HEK293 (cell line): ENCODE measurements at regions not wholly inside any gene's neighbourhood (a gene's known extent, or its start where the extent isn't known, plus 50 kb on each side); places are given as distances from the start of the nearest gene placed in this dataset.

Experiments used
- CTCF ChIA-PET: fragments of 350-600 bp; formaldehyde crosslinking; extraction: SDS; loops from one replicate; lab custom pipeline; 2021; ENCODE audit warnings: antibody characterized with exemption; lab: Yijun Ruan, JAX
- POLR2A ChIA-PET: fragments of 300-600 bp; formaldehyde crosslinking; extraction: SDS; loops from one replicate; lab custom pipeline; 2020; ENCODE audit warnings: antibody characterized with exemption, inconsistent platforms; lab: Yijun Ruan, JAX
- H3K27ac ChIP-seq: fragments of 200-500 bp; sonication (Bioruptor generic); 2 replicates; pipeline ENCODE4 v1.5.1; 2014; ENCODE audit warnings: low read depth, low read length, control low read depth, inconsistent platforms; ENCODE audit errors: extremely low read depth
- H3K36me3 ChIP-seq, 2 experiments: fragments of 200-500 bp in 1 of 2; sonication (Bioruptor generic) in 1 of 2; 1 replicate in 1 of 2; 2 replicates in 1 of 2; pipeline ENCODE4 v1.5.1; 2014 to 2017; ENCODE audit warnings: inconsistent platforms in 2 of 2, low read length in 2 of 2; ENCODE audit not compliant: control insufficient read depth in 2 of 2, insufficient read depth in 1 of 2
- H3K4me1 ChIP-seq: fragments of 200-500 bp; sonication (Bioruptor generic); 2 replicates; pipeline ENCODE4 v1.5.1; 2014; ENCODE audit warnings: mild to moderate bottlenecking, low read length, inconsistent platforms; ENCODE audit not compliant: control insufficient read depth, insufficient read depth
- H3K4me3 ChIP-seq: 2 replicates; pipeline ENCODE4 v1.5.1; 2011; ENCODE audit warnings: low read depth, mild to moderate bottlenecking, control low read depth, low read length, moderate library complexity
- H3K9me3 ChIP-seq: fragments of 200-500 bp; sonication (Bioruptor generic); 2 replicates; pipeline ENCODE4 v1.5.1; 2014; ENCODE audit warnings: low read depth, low read length, inconsistent platforms; ENCODE audit not compliant: control insufficient read depth, insufficient read depth
- HOXC10 ChIP-seq: sonication (generic); formaldehyde crosslinking; IDR thresholded peaks from 2 replicates; pipeline ENCODE4 v1.8.1; 2023; ENCODE audit warnings: mild to moderate bottlenecking, missing genetic modification reagents
- IKZF3 ChIP-seq: fragments of 450-650 bp; IDR thresholded peaks from 2 replicates; pipeline ENCODE4 v1.5.0; 2018; ENCODE audit warnings: missing biosample characterization, mild to moderate bottlenecking, missing genetic modification characterization, moderate library complexity
- MEIS1 ChIP-seq: sonication (generic); formaldehyde crosslinking; IDR thresholded peaks from 2 replicates; pipeline ENCODE4 v1.8.1; 2022; ENCODE audit warnings: missing genetic modification reagents, mild to moderate bottlenecking, borderline replicate concordance
- SCRT1 ChIP-seq: fragments of 450-650 bp; formaldehyde crosslinking; IDR thresholded peaks from 2 replicates; pipeline ENCODE4 v1.5.1; 2016; ENCODE audit warnings: missing biosample characterization, missing genetic modification characterization, borderline replicate concordance
- ZBTB17 ChIP-seq: fragments of 450-650 bp; formaldehyde crosslinking; IDR thresholded peaks from 2 replicates; pipeline ENCODE4 v1.5.1; 2016; ENCODE audit warnings: missing biosample characterization, missing genetic modification characterization
- ZNF148 ChIP-seq: fragments of 450-650 bp; formaldehyde crosslinking; IDR thresholded peaks from 2 replicates; pipeline ENCODE4 v1.5.0; 2017; ENCODE audit warnings: missing biosample characterization, missing genetic modification characterization, borderline replicate concordance
- ZNF266 ChIP-seq: fragments of 450-650 bp; formaldehyde crosslinking; IDR thresholded peaks from 2 replicates; pipeline ENCODE4 v1.5.1; 2016; ENCODE audit warnings: missing biosample characterization, missing genetic modification characterization, low read depth
- ZNF302 ChIP-seq: fragments of 450-650 bp; formaldehyde crosslinking; IDR thresholded peaks from 2 replicates; pipeline ENCODE4 v1.5.1; 2016; ENCODE audit warnings: missing biosample characterization, missing genetic modification characterization, low read depth
- ZNF391 ChIP-seq: fragments of 450-650 bp; formaldehyde crosslinking; IDR thresholded peaks from 2 replicates; pipeline ENCODE4 v1.5.1; 2016; ENCODE audit warnings: low read depth, missing biosample characterization, missing genetic modification characterization, borderline replicate concordance
- ZNF510 ChIP-seq: fragments of 450-650 bp; formaldehyde crosslinking; IDR thresholded peaks from 2 replicates; pipeline ENCODE4 v1.5.1; 2018; ENCODE audit warnings: mild to moderate bottlenecking, missing genetic modification characterization, missing biosample characterization; ENCODE audit not compliant: insufficient replicate concordance
- ZNF518A ChIP-seq: fragments of 450-650 bp; formaldehyde crosslinking; conservative IDR thresholded peaks from 2 replicates; pipeline ENCODE4 v1.5.1; 2016; ENCODE audit warnings: low read depth, missing biosample characterization, missing genetic modification characterization
- ZNF548 ChIP-seq: fragments of 450-650 bp; formaldehyde crosslinking; IDR thresholded peaks from 2 replicates; pipeline ENCODE4 v1.5.1; 2016; ENCODE audit warnings: missing biosample characterization, missing genetic modification characterization
- ZNF777 ChIP-seq: fragments of 450-650 bp; formaldehyde crosslinking; IDR thresholded peaks from 2 replicates; pipeline ENCODE4 v1.5.1; 2017; ENCODE audit warnings: missing biosample characterization, missing genetic modification characterization, borderline replicate concordance
- ZXDB ChIP-seq: fragments of 450-650 bp; formaldehyde crosslinking; IDR thresholded peaks from 2 replicates; pipeline ENCODE4 v1.5.1; 2016; ENCODE audit warnings: missing biosample characterization, missing genetic modification characterization
- TF ChIP-seq, protein P1 (sequence below): fragments of 450-650 bp; formaldehyde crosslinking; IDR thresholded peaks from 2 replicates; pipeline ENCODE4 v1.5.1; 2017; ENCODE audit warnings: missing biosample characterization, missing genetic modification characterization
- TF ChIP-seq, protein P2 (sequence below): fragments of 450-650 bp; formaldehyde crosslinking; IDR thresholded peaks from 2 replicates; pipeline ENCODE4 v1.5.1; 2016; ENCODE audit warnings: missing biosample characterization, missing genetic modification characterization
- TF ChIP-seq, protein P3 (sequence below): fragments of 450-650 bp; IDR thresholded peaks from 2 replicates; pipeline ENCODE4 v1.5.1; 2018; ENCODE audit warnings: missing biosample characterization, mild to moderate bottlenecking, missing genetic modification characterization

- no peak overlapping the region for H3K27ac ChIP-seq
- no peaks in the 10 kb centered on the region for H3K36me3 ChIP-seq
- H3K4me3 ChIP-seq: no peak overlapping the region
- H3K9me3 ChIP-seq: no peaks in the 10 kb centered on the region
- POLR2A ChIA-PET: no interaction called here
- H3K4me1 ChIP-seq: no peaks in the 10 kb centered on the region
- no peak for TF ChIP-seq ZNF510 (tag by site-specific recombination)
- TF ChIP-seq, protein P1, sequence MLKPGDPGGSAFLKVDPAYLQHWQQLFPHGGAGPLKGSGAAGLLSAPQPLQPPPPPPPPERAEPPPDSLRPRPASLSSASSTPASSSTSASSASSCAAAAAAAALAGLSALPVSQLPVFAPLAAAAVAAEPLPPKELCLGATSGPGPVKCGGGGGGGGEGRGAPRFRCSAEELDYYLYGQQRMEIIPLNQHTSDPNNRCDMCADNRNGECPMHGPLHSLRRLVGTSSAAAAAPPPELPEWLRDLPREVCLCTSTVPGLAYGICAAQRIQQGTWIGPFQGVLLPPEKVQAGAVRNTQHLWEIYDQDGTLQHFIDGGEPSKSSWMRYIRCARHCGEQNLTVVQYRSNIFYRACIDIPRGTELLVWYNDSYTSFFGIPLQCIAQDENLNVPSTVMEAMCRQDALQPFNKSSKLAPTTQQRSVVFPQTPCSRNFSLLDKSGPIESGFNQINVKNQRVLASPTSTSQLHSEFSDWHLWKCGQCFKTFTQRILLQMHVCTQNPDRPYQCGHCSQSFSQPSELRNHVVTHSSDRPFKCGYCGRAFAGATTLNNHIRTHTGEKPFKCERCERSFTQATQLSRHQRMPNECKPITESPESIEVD (tag by site-specific recombination): no peak
- CTCF ChIA-PET: interaction anchor here (0.7 kb wide), 1 partner anchor 192 kb away, joined by 3 read pairs; no protein-coding TSS in a partner anchor
Observed at GRCh38 chr2:121136323-121136722, 148.7 kb downstream of the TFCP2L1 start.

- no peak overlapping the region for H3K27ac ChIP-seq
- ChIA-PET CTCF (no interaction called here), POLR2A (no interaction called here)
- H3K36me3 ChIP-seq: no peaks in the 10 kb centered on the region
- H3K9me3 ChIP-seq: no peaks in the 10 kb centered on the region
- H3K4me1 ChIP-seq: no peaks in the 10 kb centered on the region
- no peak for TF ChIP-seq IKZF3
- no peak for TF ChIP-seq ZBTB17 (tag by site-specific recombination)
- no peak for TF ChIP-seq HOXC10
- no peak for TF ChIP-seq ZXDB (tag by site-specific recombination)
- TF ChIP-seq ZNF518A (tag by site-specific recombination): no peak
- no peak for TF ChIP-seq ZNF148
- no peak for TF ChIP-seq ZNF391
- TF ChIP-seq MEIS1: no peak
- no peak overlapping the region for H3K4me3 ChIP-seq
Observed at GRCh38 chr2:121137571-121137970, 147.4 kb downstream of the TFCP2L1 start.

- ChIA-PET POLR2A (no interaction called here), CTCF (interaction anchor here (2.6 to 4.5 kb wide), 2 partner anchors 11 to 12 kb away, joined by 15 to 28 read pairs; no protein-coding TSS in a partner anchor)
- Histone ChIP-seq H3K36me3 (no peaks in the 10 kb centered on the region), H3K9me3 (no peaks in the 10 kb centered on the region), H3K27ac (no peak overlapping the region), H3K4me3 (no peak overlapping the region), H3K4me1 (no peaks in the 10 kb centered on the region)
- TF ChIP-seq, protein P2, sequence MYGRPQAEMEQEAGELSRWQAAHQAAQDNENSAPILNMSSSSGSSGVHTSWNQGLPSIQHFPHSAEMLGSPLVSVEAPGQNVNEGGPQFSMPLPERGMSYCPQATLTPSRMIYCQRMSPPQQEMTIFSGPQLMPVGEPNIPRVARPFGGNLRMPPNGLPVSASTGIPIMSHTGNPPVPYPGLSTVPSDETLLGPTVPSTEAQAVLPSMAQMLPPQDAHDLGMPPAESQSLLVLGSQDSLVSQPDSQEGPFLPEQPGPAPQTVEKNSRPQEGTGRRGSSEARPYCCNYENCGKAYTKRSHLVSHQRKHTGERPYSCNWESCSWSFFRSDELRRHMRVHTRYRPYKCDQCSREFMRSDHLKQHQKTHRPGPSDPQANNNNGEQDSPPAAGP: no peak
- TF ChIP-seq ZNF266 (tag by site-specific recombination) (no peak), ZNF148 (no peak), ZNF548 (no peak), ZNF302 (no peak), SCRT1 (no peak), ZNF777 (no peak)
- TF ChIP-seq, protein P3, sequence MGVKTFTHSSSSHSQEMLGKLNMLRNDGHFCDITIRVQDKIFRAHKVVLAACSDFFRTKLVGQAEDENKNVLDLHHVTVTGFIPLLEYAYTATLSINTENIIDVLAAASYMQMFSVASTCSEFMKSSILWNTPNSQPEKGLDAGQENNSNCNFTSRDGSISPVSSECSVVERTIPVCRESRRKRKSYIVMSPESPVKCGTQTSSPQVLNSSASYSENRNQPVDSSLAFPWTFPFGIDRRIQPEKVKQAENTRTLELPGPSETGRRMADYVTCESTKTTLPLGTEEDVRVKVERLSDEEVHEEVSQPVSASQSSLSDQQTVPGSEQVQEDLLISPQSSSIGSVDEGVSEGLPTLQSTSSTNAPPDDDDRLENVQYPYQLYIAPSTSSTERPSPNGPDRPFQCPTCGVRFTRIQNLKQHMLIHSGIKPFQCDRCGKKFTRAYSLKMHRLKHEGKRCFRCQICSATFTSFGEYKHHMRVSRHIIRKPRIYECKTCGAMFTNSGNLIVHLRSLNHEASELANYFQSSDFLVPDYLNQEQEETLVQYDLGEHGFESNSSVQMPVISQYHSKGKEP (tag by site-specific recombination): no peak
Observed at GRCh38 chr2:121140734-121141133, 144.3 kb downstream of the TFCP2L1 start.
